ENCODE measurements at regions not wholly inside any gene's neighbourhood (a gene's known extent, or its start where the extent isn't known, plus 50 kb on each side); places are given as distances from the start of the nearest gene placed in this dataset.
"Not testable (repeated sequence)": the region's sequence is repeated elsewhere in the genome, so short reads cannot be mapped to it uniquely, and the experiment has no call there.

DNA sequence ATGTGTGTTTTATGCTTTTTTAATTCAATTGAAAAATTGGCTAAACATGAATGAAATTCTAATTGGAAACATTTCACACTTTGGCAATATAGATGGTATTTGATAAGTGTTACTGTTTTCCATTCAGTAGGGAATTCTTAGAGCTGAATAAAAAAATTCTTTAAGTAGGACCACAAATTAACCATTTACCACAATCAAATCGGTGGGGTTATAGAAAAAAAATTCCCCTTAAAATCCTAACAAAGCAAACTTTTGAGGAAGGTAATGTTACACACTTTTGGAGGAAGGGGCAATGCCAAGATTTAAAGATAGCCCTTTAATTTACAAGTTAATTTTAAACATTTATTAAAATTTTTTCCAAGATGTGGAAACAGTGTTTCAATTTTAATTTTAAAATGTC is 279.0 kb upstream of the FIGN start:
- in situ Hi-C loops (cut with HindIII; ENCODE audit: low pct_unique_long_range_greater_than_20kb, low sequenced_read_pairs) = no loop called here
- DNase-seq (ENCODE audit: low read depth, low spot score) = no peak

DNA sequence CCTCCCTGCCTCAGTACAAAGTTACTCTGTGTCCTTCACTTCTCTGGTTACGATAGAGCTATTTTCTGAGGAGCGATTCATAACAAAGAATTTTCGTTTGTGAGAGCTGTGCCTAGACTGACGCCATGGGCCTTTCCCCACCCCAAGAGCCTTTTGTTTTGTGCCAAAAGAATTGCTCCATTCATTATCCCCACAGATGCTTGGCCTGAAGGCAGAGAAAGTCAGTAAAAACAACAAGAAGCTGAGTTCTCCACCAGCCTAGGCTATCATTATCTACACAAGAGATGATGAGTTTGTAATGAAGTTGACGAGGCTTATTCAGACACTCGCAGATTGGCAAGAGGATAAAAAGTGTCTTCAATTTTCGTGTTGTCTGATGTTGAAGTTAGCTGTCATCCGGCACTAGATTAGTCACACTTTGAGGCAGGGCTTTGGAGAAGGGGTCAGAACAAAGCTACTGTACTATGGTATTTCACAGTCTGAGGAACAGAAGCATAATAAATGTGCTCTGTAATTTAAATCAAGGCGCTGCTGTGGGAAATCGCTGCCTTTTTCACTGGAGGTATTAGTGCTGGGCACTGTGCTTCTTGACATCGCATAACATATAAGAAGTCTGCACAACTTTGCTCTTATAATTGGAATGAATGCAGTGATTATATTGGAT is 278.4 kb upstream of the FIGN start:
- DNase-seq (ENCODE audit: low read depth, low spot score) = peak; percentile 98
- in situ Hi-C loops (cut with HindIII; ENCODE audit: low pct_unique_long_range_greater_than_20kb, low sequenced_read_pairs) = no loop called here

DNA sequence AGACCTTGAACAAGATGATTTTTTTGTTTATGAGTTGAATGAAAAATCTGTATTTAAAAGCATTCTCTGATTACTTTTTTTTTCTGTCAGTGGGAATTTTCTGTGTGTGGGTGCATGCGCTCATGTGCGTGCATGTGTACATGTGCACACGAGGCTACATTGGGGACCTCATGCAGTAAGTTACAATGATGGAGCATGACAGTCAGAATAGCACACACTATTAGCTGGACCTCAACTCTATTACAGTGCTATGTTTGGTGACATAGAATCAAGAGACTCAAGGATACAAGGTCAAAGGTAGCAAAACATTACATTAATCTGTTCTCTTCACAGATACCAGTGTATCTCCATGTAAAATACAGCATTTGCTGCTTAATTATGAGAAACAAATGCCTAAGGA is 276.8 kb upstream of the FIGN start:
- DNase-seq (ENCODE audit: low read depth, low spot score) = no peak
- in situ Hi-C loops (cut with HindIII; ENCODE audit: low pct_unique_long_range_greater_than_20kb, low sequenced_read_pairs) = no loop called here

DNA sequence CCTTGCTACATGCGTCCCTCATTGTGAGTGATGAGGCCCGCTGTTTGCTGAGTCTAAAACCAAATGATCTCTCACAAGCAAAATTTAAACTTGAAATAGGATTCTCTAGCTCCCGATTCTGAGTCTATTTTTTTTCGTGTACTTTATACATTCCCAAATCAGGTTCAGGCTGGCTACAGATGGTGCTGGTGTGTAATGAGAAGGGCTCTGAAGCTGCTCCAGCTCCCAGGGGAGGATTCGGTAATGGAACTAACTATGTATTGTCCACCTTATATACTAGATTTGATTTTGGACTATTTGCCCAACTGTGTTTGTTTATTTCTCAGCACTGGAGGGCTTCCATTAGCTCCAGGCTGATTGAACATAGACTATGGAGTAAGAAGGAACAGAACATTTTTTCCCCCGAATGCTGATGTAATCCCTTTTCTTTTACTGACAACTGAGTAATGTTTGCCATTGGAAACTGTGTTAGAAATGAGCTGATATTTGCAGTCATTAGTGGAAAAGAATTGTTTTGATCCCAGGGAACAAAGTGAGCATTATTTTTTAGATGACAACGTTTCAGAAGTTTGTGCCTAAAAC is 274.0 kb upstream of the FIGN start:
- DNase-seq (ENCODE audit: low read depth, low spot score) = no peak
- in situ Hi-C loops (cut with HindIII; ENCODE audit: low pct_unique_long_range_greater_than_20kb, low sequenced_read_pairs) = no loop called here

DNA sequence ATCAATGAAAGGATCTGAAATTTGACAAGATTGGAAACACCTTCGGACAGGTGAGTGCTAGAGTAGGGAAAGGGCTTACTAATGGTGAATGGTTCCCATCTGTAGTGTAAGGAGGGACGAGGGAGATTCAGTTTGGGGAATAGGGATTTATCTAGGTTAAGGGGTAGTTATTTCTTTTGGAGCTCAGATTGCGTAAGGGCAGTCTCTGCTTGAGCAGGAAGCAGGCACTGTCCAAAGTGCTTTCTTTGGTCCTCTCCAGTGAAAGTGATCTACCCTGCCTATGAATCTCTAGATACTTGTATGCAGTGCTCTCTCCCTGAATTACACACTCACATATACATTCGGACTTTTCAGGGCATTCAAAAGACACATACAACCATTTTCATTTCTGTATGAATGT is 272.9 kb upstream of the FIGN start:
- in situ Hi-C loops (cut with HindIII; ENCODE audit: low pct_unique_long_range_greater_than_20kb, low sequenced_read_pairs) = no loop called here
- DNase-seq (ENCODE audit: low read depth, low spot score) = no peak

DNA sequence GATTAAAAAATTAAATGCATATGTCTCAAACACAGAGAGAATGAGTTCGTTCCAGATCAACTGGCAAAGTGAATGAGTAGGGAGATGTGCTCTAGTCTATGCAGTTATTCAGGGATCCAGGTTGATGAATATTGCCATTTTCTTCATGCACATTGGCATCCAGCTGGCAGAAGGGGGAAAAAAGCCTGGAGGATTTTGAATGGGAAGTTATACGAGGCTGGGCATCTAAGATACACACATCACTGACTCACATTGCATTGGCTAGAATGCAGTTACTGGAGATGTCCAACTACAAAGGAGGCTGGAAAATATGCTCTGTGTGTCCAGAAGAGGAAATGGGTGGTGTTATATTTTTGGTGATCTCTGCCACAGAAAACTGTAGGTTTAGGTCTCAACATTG is 270.9 kb upstream of the FIGN start:
- no peak for DNase-seq (ENCODE audit: low read depth, low spot score)
- in situ Hi-C loops (cut with HindIII; ENCODE audit: low pct_unique_long_range_greater_than_20kb, low sequenced_read_pairs) = no loop called here

DNA sequence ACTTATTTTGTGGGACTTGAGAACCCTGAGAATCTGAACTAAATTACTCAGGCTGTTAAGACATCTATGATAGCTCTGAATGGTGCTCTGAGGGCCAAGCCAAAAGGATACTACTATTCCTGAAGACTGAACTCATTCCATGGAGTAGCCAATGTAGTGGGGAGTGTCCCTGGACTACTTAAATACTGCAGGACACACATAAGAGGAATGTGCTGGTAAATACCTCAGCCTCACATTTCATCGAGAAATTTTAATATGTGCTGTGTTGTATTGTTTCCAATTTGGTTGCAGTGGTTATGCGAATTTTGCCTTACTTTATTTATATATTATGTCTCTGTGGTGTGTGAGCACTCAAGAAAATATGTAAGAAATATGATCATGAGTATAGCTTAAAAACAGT is 264.4 kb upstream of the FIGN start:
- DNase-seq (ENCODE audit: low read depth, low spot score) = no peak
- in situ Hi-C loops (cut with HindIII; ENCODE audit: low pct_unique_long_range_greater_than_20kb, low sequenced_read_pairs) = no loop called here

DNA sequence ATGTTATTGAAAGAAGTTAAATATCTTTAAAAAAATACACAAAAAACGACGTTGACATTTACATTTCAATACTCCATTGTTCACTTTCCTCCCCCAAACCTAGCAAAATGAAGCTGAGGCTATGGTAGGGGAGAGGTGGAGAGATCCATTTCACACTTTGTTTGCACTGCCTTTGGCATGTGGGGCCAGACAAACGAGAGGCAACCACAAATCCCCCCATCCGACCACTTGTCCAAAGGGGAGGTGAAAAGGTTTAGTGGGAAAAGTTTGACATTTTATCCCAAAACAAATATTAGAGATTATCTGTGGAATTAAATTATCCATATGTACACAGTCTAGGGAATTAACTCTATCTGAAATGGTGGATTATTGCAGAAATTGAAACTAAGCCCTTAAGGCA is 261.7 kb upstream of the FIGN start:
- in situ Hi-C loops (cut with HindIII; ENCODE audit: low pct_unique_long_range_greater_than_20kb, low sequenced_read_pairs) = no loop called here

DNA sequence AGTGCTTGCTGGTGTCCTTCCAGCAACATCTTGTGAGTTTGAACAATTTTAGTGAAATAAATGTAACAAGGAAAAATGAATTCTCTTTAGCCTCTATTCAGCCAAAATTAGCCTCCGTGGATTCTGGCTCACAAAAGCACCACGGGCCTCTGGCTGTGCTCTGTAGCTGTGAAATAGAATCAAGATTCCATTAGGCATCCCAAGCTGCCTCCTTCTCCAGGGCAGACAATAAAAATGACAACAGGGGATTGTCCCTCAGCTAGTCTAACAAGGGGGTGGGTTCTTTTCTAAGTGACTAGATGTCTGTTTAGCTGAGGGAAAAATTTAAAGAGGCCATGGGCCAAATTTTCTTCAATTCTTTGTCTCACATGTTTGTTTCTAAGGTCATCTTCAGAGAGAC is 254.7 kb upstream of the FIGN start:
- in situ Hi-C loops (cut with HindIII; ENCODE audit: low pct_unique_long_range_greater_than_20kb, low sequenced_read_pairs) = no loop called here
- no peak for DNase-seq (ENCODE audit: low read depth, low spot score)

More for the DNA sequence above, 261.7 kb upstream of the FIGN start:
- DNase-seq (ENCODE audit: low read depth, low spot score) = no peak

DNA sequence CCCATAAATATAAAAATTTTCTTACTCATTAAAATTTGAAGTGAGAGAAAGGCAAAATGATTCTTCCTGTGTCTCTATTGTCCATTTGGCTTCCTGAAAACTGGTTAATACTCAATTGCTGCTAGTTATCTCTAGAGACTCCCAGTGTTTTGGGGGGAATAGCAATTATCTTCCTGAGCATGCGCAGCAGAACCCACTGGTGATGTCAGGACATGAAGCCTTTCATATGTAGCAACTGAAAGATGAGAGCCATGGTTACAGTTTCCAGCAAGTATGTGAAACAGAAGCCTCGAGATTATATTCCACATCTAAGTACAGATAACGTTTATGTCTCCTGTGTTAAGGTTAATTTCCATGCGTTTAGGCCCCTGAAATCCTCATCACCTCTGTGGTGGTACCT is 254.3 kb upstream of the FIGN start:
- no peak for DNase-seq (ENCODE audit: low read depth, low spot score)
- in situ Hi-C loops (cut with HindIII; ENCODE audit: low pct_unique_long_range_greater_than_20kb, low sequenced_read_pairs) = no loop called here

DNA sequence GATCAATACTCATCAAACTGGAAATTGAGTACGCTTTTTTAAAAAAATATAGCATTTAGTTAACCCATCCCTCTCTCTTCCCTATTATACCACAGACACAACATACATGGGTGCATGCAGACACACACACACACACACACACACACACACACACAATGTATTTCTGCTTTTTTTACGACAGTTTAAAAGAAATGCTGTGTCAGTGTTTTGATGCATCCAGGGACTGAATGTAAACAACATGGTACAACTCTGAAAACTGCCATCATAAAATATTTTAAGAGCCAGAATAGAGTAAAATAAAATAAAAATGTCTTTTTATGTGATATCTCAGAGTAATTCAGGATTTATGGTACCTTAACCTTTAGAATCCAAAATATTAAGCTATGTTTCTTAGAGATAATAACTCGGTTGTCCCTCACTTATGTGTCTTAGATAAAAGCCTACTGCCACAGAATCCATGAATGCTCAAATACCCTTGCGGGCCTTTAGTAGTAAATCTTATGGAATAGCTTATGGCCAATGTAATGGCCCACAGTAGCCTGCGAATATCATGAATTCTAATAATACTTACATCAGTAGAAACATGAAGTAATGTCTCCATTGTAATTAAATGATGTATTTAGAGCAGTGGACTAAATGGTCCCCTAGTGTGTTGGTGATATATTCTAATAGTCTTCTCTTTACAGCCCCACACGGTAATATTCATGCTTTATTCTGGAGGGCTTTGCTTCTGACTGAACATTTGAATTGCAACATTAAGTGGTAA is 251.6 kb upstream of the FIGN start:
- in situ Hi-C loops (cut with HindIII; ENCODE audit: low pct_unique_long_range_greater_than_20kb, low sequenced_read_pairs) = no loop called here
- no peak for DNase-seq (ENCODE audit: low read depth, low spot score)

DNA sequence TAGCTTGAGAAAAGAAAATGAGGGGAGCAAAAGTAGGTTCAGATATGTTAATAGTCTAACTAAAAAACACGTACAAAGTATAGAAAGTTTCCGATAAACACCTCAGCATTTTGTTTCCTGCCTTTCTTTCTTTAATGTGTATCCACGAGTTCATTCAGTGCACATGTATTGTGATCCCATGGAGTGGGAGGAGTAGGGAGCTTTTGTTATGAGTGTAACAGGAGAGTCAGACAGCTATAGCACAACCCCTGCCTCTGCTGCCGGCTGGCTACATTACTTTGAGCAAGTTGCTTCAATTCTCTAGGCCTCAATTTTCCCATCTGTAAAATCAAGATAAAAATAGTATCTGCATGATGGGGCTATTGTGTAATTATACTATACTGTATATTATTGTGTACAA is 249.2 kb upstream of the FIGN start:
- in situ Hi-C loops (cut with HindIII; ENCODE audit: low pct_unique_long_range_greater_than_20kb, low sequenced_read_pairs) = no loop called here
- no peak for DNase-seq (ENCODE audit: low read depth, low spot score)

DNA sequence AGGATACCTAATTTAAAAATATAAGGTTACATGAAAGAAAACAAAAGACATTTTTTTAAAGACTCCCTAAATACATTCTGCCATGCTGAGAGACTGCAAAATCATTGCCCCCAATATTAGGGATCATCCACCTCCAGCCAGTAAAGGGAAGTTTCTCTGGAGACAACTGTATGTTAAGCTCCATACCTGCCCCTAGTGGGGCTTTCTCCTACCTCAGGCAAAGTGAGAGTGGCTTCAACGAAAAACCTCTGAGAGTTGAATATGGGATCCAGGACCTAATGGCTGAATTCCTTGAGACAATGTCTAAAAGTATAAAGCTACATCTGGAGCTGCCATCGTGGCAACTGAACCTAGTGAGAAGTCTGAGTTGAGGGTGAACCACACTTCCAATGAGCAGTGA is 248.1 kb upstream of the FIGN start:
- no peak for DNase-seq (ENCODE audit: low read depth, low spot score)
- in situ Hi-C loops (cut with HindIII; ENCODE audit: low pct_unique_long_range_greater_than_20kb, low sequenced_read_pairs) = no loop called here

DNA sequence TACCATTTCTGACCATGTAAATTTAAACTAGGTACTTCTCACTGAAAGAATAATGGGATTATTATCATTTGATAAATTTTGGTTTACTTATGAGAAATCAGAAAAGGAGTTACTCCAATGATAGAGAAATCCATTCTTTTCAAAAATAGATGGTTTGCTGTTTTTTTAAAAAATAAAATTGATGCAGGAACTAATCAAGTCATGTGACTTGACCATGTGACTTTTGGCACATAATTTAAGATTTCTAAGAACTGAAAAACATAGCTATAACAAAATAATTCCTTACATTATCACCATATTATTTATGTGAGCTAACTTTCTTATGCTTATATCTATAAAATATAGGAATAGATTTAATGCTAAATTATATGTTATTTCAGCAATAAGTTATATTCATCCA is 247.1 kb upstream of the FIGN start:
- in situ Hi-C loops (cut with HindIII; ENCODE audit: low pct_unique_long_range_greater_than_20kb, low sequenced_read_pairs) = no loop called here
- DNase-seq (ENCODE audit: low read depth, low spot score) = no peak

DNA sequence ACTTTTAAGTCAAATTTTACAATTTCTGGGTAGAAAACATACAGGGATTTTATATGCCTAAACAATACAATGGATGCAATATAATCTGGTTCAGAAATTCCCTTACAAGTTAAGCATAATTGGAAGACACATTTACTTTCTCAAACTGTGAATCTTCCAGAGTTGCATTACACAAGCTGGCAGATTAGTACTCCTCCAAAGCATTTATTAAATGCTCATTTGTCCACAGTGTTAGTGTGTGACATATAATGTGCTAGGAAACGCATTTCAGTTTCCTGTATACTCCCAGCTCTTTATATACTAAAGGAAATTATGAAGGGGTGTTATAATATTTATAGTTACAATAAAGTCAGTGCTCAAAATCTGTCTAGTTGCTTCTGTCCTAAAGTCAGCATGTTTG is 239.0 kb upstream of the FIGN start:
- in situ Hi-C loops (cut with HindIII; ENCODE audit: low pct_unique_long_range_greater_than_20kb, low sequenced_read_pairs) = no loop called here
- no peak for DNase-seq (ENCODE audit: low read depth, low spot score)

DNA sequence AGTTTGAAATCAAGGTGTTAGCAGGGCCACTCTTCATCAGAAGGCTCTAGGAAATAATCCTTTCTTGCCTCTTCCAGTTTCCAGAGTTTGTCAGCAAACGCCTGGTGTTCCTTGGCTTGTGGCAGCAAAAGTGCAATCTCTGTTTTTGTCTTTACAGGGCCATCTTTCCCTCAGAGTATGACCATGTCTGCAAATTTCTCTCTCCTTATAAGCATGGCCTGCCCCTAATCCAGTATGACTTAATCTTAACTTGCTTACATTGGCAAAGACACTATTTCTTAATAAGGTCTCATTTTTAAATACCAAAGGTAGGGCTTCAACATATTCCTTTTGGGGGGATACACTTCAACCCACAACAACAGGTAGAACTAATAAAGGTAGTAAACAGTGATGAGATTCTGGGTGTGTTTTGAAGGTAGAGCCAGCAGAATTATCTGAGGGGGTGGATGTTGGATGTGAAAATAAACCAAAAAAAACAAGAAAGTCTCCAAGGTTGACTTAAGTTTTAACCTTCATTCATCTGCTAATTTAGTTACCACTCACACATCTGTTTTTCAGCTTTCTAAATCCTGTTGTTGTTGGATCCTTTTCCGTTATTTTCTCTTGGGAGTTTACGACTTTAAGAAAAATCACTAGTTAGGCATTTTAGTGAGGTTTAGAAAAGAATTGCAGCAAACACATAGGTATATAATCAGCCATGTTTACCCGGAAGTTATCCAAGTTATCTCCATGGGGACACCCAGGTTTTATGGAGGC is 234.4 kb upstream of the FIGN start:
- in situ Hi-C loops (cut with HindIII; ENCODE audit: low pct_unique_long_range_greater_than_20kb, low sequenced_read_pairs) = no loop called here
- no peak for DNase-seq (ENCODE audit: low read depth, low spot score)

DNA sequence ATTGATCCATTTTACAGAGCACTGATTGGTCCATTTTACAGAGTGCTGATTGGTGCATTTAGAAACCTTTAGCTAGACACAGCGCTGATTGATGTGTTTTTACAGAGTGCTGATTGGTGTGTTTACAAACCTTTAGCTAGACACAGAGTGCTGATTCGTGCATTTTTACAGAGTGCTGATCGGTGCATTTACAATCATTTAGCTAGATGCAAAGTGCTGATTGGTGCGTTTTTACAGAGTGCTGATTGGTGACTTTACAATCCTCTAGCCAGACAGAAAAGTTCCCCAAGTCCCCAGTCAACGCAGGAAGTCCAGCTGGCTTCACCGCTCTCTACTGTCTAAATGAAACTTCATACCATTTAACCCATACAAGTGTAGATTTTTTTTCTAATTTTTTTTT is 228.5 kb upstream of the FIGN start:
- DNase-seq (ENCODE audit: low read depth, low spot score); in situ Hi-C loops (cut with HindIII; ENCODE audit: low pct_unique_long_range_greater_than_20kb, low sequenced_read_pairs): not testable (repeated sequence)

DNA sequence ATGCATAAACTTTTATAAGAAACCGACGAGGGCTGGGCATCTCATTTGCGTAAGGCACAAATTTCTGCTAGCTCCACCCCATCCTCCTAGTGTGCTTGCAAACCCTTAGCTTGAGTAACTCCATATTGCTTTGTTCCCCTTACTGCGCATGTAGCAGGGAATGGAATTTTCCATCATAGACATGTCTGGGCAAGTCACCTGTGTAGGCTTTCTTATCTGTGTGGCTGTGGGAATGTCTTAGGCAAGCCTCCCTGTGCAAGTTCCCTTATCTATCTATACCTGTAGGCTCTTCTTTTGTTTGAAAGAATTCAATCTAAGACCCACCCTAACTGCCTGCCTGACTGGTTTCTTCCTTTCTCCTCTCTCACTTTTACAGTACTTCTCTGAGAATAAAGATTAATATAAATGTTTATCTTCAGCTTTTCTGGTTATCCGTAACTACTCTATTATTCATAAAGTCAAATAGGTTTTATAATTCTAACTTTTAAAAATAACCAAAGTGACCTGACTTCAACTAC is 217.6 kb upstream of the FIGN start:
- in situ Hi-C loops (cut with HindIII; ENCODE audit: low pct_unique_long_range_greater_than_20kb, low sequenced_read_pairs) = no loop called here
- no peak for DNase-seq (ENCODE audit: low read depth, low spot score)
